WTC11 (cell line): ENCODE measurements at regions not wholly inside any gene's neighbourhood (a gene's known extent, or its start where the extent isn't known, plus 50 kb on each side); places are given as distances from the start of the nearest gene placed in this dataset.

ENCODE experiments used
- ATAC-seq: fragments of 200-7000 bp; cut with Tn5 transposase; 2 replicates; pipeline ENCODE4 v1.10.0; 2021; ENCODE audit warnings: mild to moderate bottlenecking, moderate library complexity
- CTCF ChIA-PET: fragments of 300-600 bp; sonication (Branson Sonifier 250); formaldehyde crosslinking; loops from one replicate; lab custom pipeline; 2021; ENCODE audit warnings: antibody characterized with exemption; lab: Charles Lee
- POLR2A ChIA-PET: fragments of 350-600 bp; sonication (Branson Sonifier 250); formaldehyde crosslinking; loops from one replicate; lab custom pipeline; 2021; ENCODE audit warnings: antibody characterized with exemption; lab: Charles Lee
- DNase-seq: peaks from one replicate; pipeline ENCODE4 v3.0.0; 2021; ENCODE audit warnings: low spot score
- H3K27ac Mint-ChIP-seq: 2 replicates; pipeline ENCODE4 v1.8.0; 2021; ENCODE audit warnings: mixed read lengths
- H3K27me3 Mint-ChIP-seq: 2 replicates; pipeline ENCODE4 v1.8.0; 2021; ENCODE audit warnings: low read depth, mild to moderate bottlenecking, moderate library complexity, mixed read lengths
- H3K36me3 Mint-ChIP-seq: 2 replicates; pipeline ENCODE4 v1.8.0; 2021; ENCODE audit warnings: mixed read lengths
- H3K4me1 Mint-ChIP-seq: 2 replicates; pipeline ENCODE4 v1.8.0; 2022; ENCODE audit warnings: mixed read lengths
- H3K4me3 Mint-ChIP-seq: 2 replicates; pipeline ENCODE4 v1.8.0; 2021; ENCODE audit warnings: mild to moderate bottlenecking, moderate library complexity, mixed read lengths
- H3K9me3 Mint-ChIP-seq: 2 replicates; pipeline ENCODE4 v1.8.0; 2021; ENCODE audit warnings: mixed read lengths
- ARID4B ChIP-seq: sonication (generic); formaldehyde crosslinking; IDR thresholded peaks from 2 replicates; pipeline ENCODE4 v1.8.0; 2023; ENCODE audit warnings: missing genetic modification reagents, mild to moderate bottlenecking, borderline replicate concordance
- E2F5 ChIP-seq: sonication (generic); formaldehyde crosslinking; IDR thresholded peaks from 2 replicates; pipeline ENCODE4 v1.8.1; 2022; ENCODE audit warnings: mild to moderate bottlenecking, moderate library complexity, missing genetic modification reagents
- EMX1 ChIP-seq: fragments of 250-450 bp; sonication (Bioruptor Pico); IDR thresholded peaks from 2 replicates; pipeline ENCODE4 v1.8.0; 2021; ENCODE audit warnings: mild to moderate bottlenecking
- FOXK1 ChIP-seq: sonication (generic); formaldehyde crosslinking; IDR thresholded peaks from 2 replicates; pipeline ENCODE4 v1.8.0; 2022; ENCODE audit warnings: mild to moderate bottlenecking, moderate library complexity, missing genetic modification reagents
- FOXP4 ChIP-seq: sonication (generic); formaldehyde crosslinking; IDR thresholded peaks from 2 replicates; pipeline ENCODE4 v1.8.0; 2022; ENCODE audit warnings: mild to moderate bottlenecking, missing genetic modification reagents
- GRHL2 ChIP-seq: fragments of 250-450 bp; sonication (Bioruptor Pico); IDR thresholded peaks from 2 replicates; pipeline ENCODE4 v1.8.0; 2022; ENCODE audit warnings: mild to moderate bottlenecking, moderate library complexity; ENCODE audit not compliant: insufficient replicate concordance, severe bottlenecking
- NFYB ChIP-seq: sonication (generic); formaldehyde crosslinking; conservative IDR thresholded peaks from 2 replicates; pipeline ENCODE4 v1.8.0; 2022; ENCODE audit warnings: low read depth, missing genetic modification reagents
- NR3C1 ChIP-seq: sonication (generic); formaldehyde crosslinking; conservative IDR thresholded peaks from 2 replicates; pipeline ENCODE4 v1.8.1; 2023; ENCODE audit warnings: low read depth, mild to moderate bottlenecking, missing genetic modification reagents
- SMAD4 ChIP-seq: sonication (generic); formaldehyde crosslinking; IDR thresholded peaks from 2 replicates; pipeline ENCODE4 v1.8.0; 2022; ENCODE audit warnings: mild to moderate bottlenecking, missing genetic modification reagents
- SOX15 ChIP-seq: fragments of 250-450 bp; sonication (Bioruptor Pico); IDR thresholded peaks from 2 replicates; pipeline ENCODE4 v1.9.0; 2021; ENCODE audit warnings: mild to moderate bottlenecking
- SP1 ChIP-seq: sonication (generic); formaldehyde crosslinking; conservative IDR thresholded peaks from 2 replicates; pipeline ENCODE4 v1.8.1; 2022; ENCODE audit warnings: missing genetic modification reagents
- USF1 ChIP-seq: sonication (generic); formaldehyde crosslinking; IDR thresholded peaks from 2 replicates; pipeline ENCODE4 v1.8.0; 2022; ENCODE audit warnings: mild to moderate bottlenecking, missing genetic modification reagents
- ZBTB43 ChIP-seq: sonication (generic); formaldehyde crosslinking; IDR thresholded peaks from 2 replicates; pipeline ENCODE4 v1.8.1; 2023; ENCODE audit warnings: mild to moderate bottlenecking, missing genetic modification reagents
- ZNF121 ChIP-seq: sonication (generic); formaldehyde crosslinking; IDR thresholded peaks from 2 replicates; pipeline ENCODE4 v1.8.0; 2023; ENCODE audit warnings: missing genetic modification reagents
- ZNF317 ChIP-seq: sonication (generic); formaldehyde crosslinking; IDR thresholded peaks from 2 replicates; pipeline ENCODE4 v1.8.1; 2023; ENCODE audit warnings: low read depth, mild to moderate bottlenecking, moderate library complexity, missing genetic modification reagents, borderline replicate concordance
- ZNF416 ChIP-seq: fragments of 250-450 bp; sonication (Bioruptor Pico); IDR thresholded peaks from 2 replicates; pipeline ENCODE4 v1.9.0; 2021; ENCODE audit warnings: mild to moderate bottlenecking, inconsistent platforms
- ZNF425 ChIP-seq: fragments of 250-450 bp; sonication (Bioruptor Pico); conservative IDR thresholded peaks from 2 replicates; pipeline ENCODE4 v1.9.0; 2021; ENCODE audit warnings: mild to moderate bottlenecking

GRCh38 chr7:47651355-47652317, 69.7 kb upstream of the TNS3 start:
- ChIA-PET CTCF (interaction anchor here (0.7 kb wide), 1 partner anchor 11 kb away, joined by 4 read pairs; no protein-coding TSS in a partner anchor), POLR2A (no interaction called here)

GRCh38 chr7:47649919-47650318, 68.0 kb upstream of the TNS3 start:
- CTCF ChIA-PET, result no interaction called here
- POLR2A ChIA-PET, result no interaction called here
- no peak overlapping the region for H3K4me3 Mint-ChIP-seq
- DNase-seq, result no peak
- no peak for ATAC-seq
- H3K27me3 Mint-ChIP-seq, result no peaks in the 10 kb centered on the region; the same call in 1 of the 2 replicates
- H3K27ac Mint-ChIP-seq, result no peak overlapping the region
- no peak for TF ChIP-seq NFYB (CRISPR knock-in tag)
- TF ChIP-seq EMX1, result no peak
- TF ChIP-seq GRHL2 (CRISPR knock-in tag), result no peak
- TF ChIP-seq NR3C1 (CRISPR knock-in tag), result no peak
- TF ChIP-seq, all 79 proteins: peak for 0
- no peaks in the 10 kb centered on the region for H3K36me3 Mint-ChIP-seq
- 0 out of 2 replicates have a peak, but pooled peaks cover 4% of the 10 kb centered on the region for H3K9me3 Mint-ChIP-seq
- H3K4me1 Mint-ChIP-seq, result peaks cover 26% of the 10 kb centered on the region

More at GRCh38 chr7:47651355-47652317, 69.7 kb upstream of the TNS3 start:
- no peaks in the 10 kb centered on the region; the same call in 1 of the 2 replicates for H3K27me3 Mint-ChIP-seq
- peaks cover 32% of the 10 kb centered on the region for H3K4me1 Mint-ChIP-seq
- DNase-seq, result no peak
- no peak for ATAC-seq
- no peak overlapping the region for H3K27ac Mint-ChIP-seq
- H3K4me3 Mint-ChIP-seq, result no peak overlapping the region
- TF ChIP-seq USF1 (CRISPR knock-in tag) (no peak), SP1 (CRISPR knock-in tag) (no peak), ZNF317 (CRISPR knock-in tag) (no peak), ZNF416 (CRISPR knock-in tag) (no peak), ZNF121 (no peak), ARID4B (no peak), SMAD4 (no peak)
- H3K9me3 Mint-ChIP-seq, result no peaks in the 10 kb centered on the region
- H3K36me3 Mint-ChIP-seq, result no peaks in the 10 kb centered on the region

- DNase-seq, result no peak
- ChIA-PET CTCF (no interaction called here), POLR2A (no interaction called here)
- ATAC-seq, result no peak
- Mint-ChIP-seq H3K27ac (no peak overlapping the region; the same call in 1 of the 2 replicates), H3K9me3 (peaks cover 15% of the 10 kb centered on the region), H3K36me3 (peaks cover 7% of the 10 kb centered on the region), H3K4me3 (no peak overlapping the region), H3K4me1 (peaks cover 12% of the 10 kb centered on the region), H3K27me3 (no peaks in the 10 kb centered on the region; the same call in 1 of the 2 replicates)
- TF ChIP-seq FOXK1 (CRISPR knock-in tag), result no peak
- no peak for TF ChIP-seq E2F5 (CRISPR knock-in tag)
- no peak for TF ChIP-seq FOXP4 (CRISPR knock-in tag)
- TF ChIP-seq ZNF416 (CRISPR knock-in tag), result no peak
- no peak for TF ChIP-seq ZBTB43 (CRISPR knock-in tag)
- TF ChIP-seq ZNF425 (CRISPR knock-in tag), result no peak
- TF ChIP-seq SP1 (CRISPR knock-in tag), result no peak
- no peak for TF ChIP-seq SOX15
- no peak for TF ChIP-seq EMX1
- no peak for TF ChIP-seq ZNF317 (CRISPR knock-in tag)
- no peak for TF ChIP-seq ZNF121
- TF ChIP-seq GRHL2 (CRISPR knock-in tag), result no peak
Measured at GRCh38 chr7:47648275-47648925, 66.5 kb upstream of the TNS3 start.
